H9 (cell line): ENCODE measurements at regions not wholly inside any gene's neighbourhood (a gene's known extent, or its start where the extent isn't known, plus 50 kb on each side); places are given as distances from the start of the nearest gene placed in this dataset.

ENCODE experiments used
- DNase-seq: peaks from one replicate; pipeline ENCODE4 v3.0.0-alpha.2; 2017
- H2AFZ ChIP-seq: one replicate; pipeline ENCODE4 v1.6.1; 2013; ENCODE audit warnings: mild to moderate bottlenecking, low read length, control low read depth, moderate library complexity
- H2AK5ac ChIP-seq: 2 replicates; pipeline ENCODE4 v1.6.1; 2013; ENCODE audit warnings: low read length, control low read depth, mixed read lengths; ENCODE audit not compliant: insufficient read length
- H2BK120ac ChIP-seq: one replicate; pipeline ENCODE4 v1.6.1; 2013; ENCODE audit warnings: low read depth, mild to moderate bottlenecking, low read length, control low read depth, inconsistent platforms; ENCODE audit not compliant: poor library complexity, severe bottlenecking
- H2BK12ac ChIP-seq: 2 replicates; pipeline ENCODE4 v1.6.1; 2013; ENCODE audit warnings: low read length, control low read depth, mixed read lengths, low read depth; ENCODE audit not compliant: insufficient read length
- H2BK15ac ChIP-seq: 2 replicates; pipeline ENCODE4 v1.6.1; 2013; ENCODE audit warnings: low read depth, low read length, control low read depth
- H2BK20ac ChIP-seq: one replicate; pipeline ENCODE4 v1.6.1; 2013; ENCODE audit warnings: low read depth, mild to moderate bottlenecking, low read length, control low read depth, inconsistent platforms; ENCODE audit not compliant: poor library complexity, severe bottlenecking
- H2BK5ac ChIP-seq: 2 replicates; pipeline ENCODE4 v1.6.1; 2013; ENCODE audit warnings: low read length, control low read depth, mixed read lengths; ENCODE audit not compliant: insufficient read length
- H3K14ac ChIP-seq: 2 replicates; pipeline ENCODE4 v1.6.1; 2013; ENCODE audit warnings: low read length, control low read depth; ENCODE audit not compliant: insufficient read depth
- H3K18ac ChIP-seq: 2 replicates; pipeline ENCODE4 v1.6.1; 2013; ENCODE audit warnings: low read depth, mild to moderate bottlenecking, mixed read lengths, low read length, control low read depth; ENCODE audit not compliant: insufficient read length
- H3K23ac ChIP-seq: 2 replicates; pipeline ENCODE4 v1.6.1; 2013; ENCODE audit warnings: low read length, control low read depth, mixed read lengths, low read depth; ENCODE audit not compliant: insufficient read length
- H3K23me2 ChIP-seq: 2 replicates; pipeline ENCODE4 v1.6.1; 2013; ENCODE audit warnings: low read depth, mild to moderate bottlenecking, mixed read lengths, low read length, control low read depth; ENCODE audit not compliant: insufficient read length, poor library complexity, severe bottlenecking
- H3K27ac ChIP-seq: 2 replicates; pipeline ENCODE4 v1.5.1; 2013; ENCODE audit warnings: low read length, control low read depth, mixed read lengths, low read depth; ENCODE audit not compliant: insufficient read length
- H3K27me3 ChIP-seq: 2 replicates; pipeline ENCODE4 v1.6.1; 2013; ENCODE audit warnings: low read length, control low read depth, inconsistent platforms; ENCODE audit not compliant: insufficient read depth
- H3K4ac ChIP-seq: 2 replicates; pipeline ENCODE4 v1.6.1; 2013; ENCODE audit warnings: low read depth, mild to moderate bottlenecking, control low read depth, inconsistent platforms, low read length, moderate library complexity
- H3K4me1 ChIP-seq: 2 replicates; pipeline ENCODE4 v1.6.1; 2013; ENCODE audit warnings: low read length, control low read depth, inconsistent platforms; ENCODE audit not compliant: insufficient read depth
- H3K4me2 ChIP-seq: 2 replicates; pipeline ENCODE4 v1.6.1; 2013; ENCODE audit warnings: low read length, control low read depth, mixed read lengths; ENCODE audit not compliant: insufficient read length, insufficient read depth
- H3K56ac ChIP-seq: 2 replicates; pipeline ENCODE4 v1.6.1; 2013; ENCODE audit warnings: low read depth, mild to moderate bottlenecking, mixed read lengths, low read length, control low read depth; ENCODE audit not compliant: insufficient read length
- H3K79me1 ChIP-seq: 2 replicates; pipeline ENCODE4 v1.6.1; 2013; ENCODE audit warnings: low read depth, mild to moderate bottlenecking, moderate library complexity, low read length, control low read depth, inconsistent platforms; ENCODE audit not compliant: insufficient read depth, poor library complexity, severe bottlenecking
- H3K79me2 ChIP-seq: 2 replicates; pipeline ENCODE4 v1.6.1; 2013; ENCODE audit warnings: low read length, control low read depth, inconsistent platforms; ENCODE audit not compliant: insufficient read depth
- H3K9ac ChIP-seq: 2 replicates; pipeline ENCODE4 v1.6.1; 2013; ENCODE audit warnings: low read length, control low read depth, mixed read lengths; ENCODE audit not compliant: insufficient read length; ENCODE audit errors: extremely low read depth
- H3K9me3 ChIP-seq: one replicate; pipeline ENCODE4 v1.6.1; 2013; ENCODE audit warnings: low read depth, low read length, inconsistent platforms; ENCODE audit not compliant: control insufficient read depth
- H3T11ph ChIP-seq: one replicate; pipeline ENCODE4 v1.6.1; 2013; ENCODE audit warnings: mild to moderate bottlenecking, low read length, control low read depth, inconsistent platforms
- H4K20me1 ChIP-seq: one replicate; pipeline ENCODE4 v1.6.1; 2013; ENCODE audit not compliant: control insufficient read depth, insufficient read length, insufficient read depth
- H4K5ac ChIP-seq: 2 replicates; pipeline ENCODE4 v1.6.1; 2013; ENCODE audit warnings: low read depth, mild to moderate bottlenecking, mixed read lengths, low read length, control low read depth; ENCODE audit not compliant: insufficient read length
- H4K8ac ChIP-seq: replicated peaks from 2 replicates; pipeline ENCODE4 v1.6.1; 2013; ENCODE audit warnings: low read length, control low read depth, mixed read lengths, low read depth; ENCODE audit not compliant: insufficient read length
- H4K91ac ChIP-seq: 2 replicates; pipeline ENCODE4 v1.6.1; 2013; ENCODE audit warnings: low read depth, mild to moderate bottlenecking, moderate library complexity, mixed read lengths, low read length, control low read depth; ENCODE audit not compliant: insufficient read length
- H3K27ac Mint-ChIP-seq, 3 experiments: 2 replicates in 2 of 3; 3 replicates in 1 of 3; pipeline ENCODE4 v1.8.0; 2020 to 2021; ENCODE audit warnings: mixed read lengths in 3 of 3, mild to moderate bottlenecking in 1 of 3, moderate library complexity in 1 of 3
- H3K27me3 Mint-ChIP-seq: 2 replicates; pipeline ENCODE4 v1.8.0; 2021; ENCODE audit warnings: low read depth, mild to moderate bottlenecking, moderate library complexity, mixed read lengths
- H3K36me3 Mint-ChIP-seq, 3 experiments: 2 replicates in 2 of 3; 3 replicates in 1 of 3; pipeline ENCODE4 v1.8.0; 2020 to 2021; ENCODE audit warnings: low read depth in 3 of 3, mixed read lengths in 3 of 3; ENCODE audit not compliant: insufficient read depth in 1 of 3
- H3K4me1 Mint-ChIP-seq, 2 experiments: 2 replicates each; pipeline ENCODE4 v1.8.0; 2020; ENCODE audit warnings: mixed read lengths in 2 of 2
- H3K4me3 Mint-ChIP-seq, 2 experiments: 2 replicates in 1 of 2; 3 replicates in 1 of 2; pipeline ENCODE4 v1.8.0; 2020 to 2021; ENCODE audit warnings: mild to moderate bottlenecking in 2 of 2, mixed read lengths in 2 of 2, moderate library complexity in 1 of 2
- H3K9me3 Mint-ChIP-seq, 2 experiments: 2 replicates in 1 of 2; 3 replicates in 1 of 2; pipeline ENCODE4 v1.8.0; 2020; ENCODE audit warnings: mild to moderate bottlenecking in 2 of 2, mixed read lengths in 2 of 2, moderate library complexity in 1 of 2
- CTCF ChIP-seq: fragments of 200-600 bp; sonication (generic); conservative IDR thresholded peaks from 3 replicates; pipeline ENCODE4 v1.8.0; 2021; ENCODE audit warnings: antibody characterized with exemption, mild to moderate bottlenecking
- WGBS: extraction: QIAGEN DNeasy Blood & Tissue Kit; methylation state at CpG from one replicate; pipeline ENCODE4 v1.1.7; 2013; ENCODE audit warnings: missing lambda C conversion rate, low lambda C conversion rate, mixed read lengths; ENCODE audit not compliant: insufficient read length; ENCODE audit errors: extremely low coverage; 5-methylcytosine and 5-hydroxymethylcytosine counted together

- Histone ChIP-seq H3K9ac (no peak overlapping the region), H3K27me3 (no peaks in the 10 kb centered on the region), H2BK5ac (no peak overlapping the region), H4K8ac (no peak overlapping the region), H3K79me2 (no peaks in the 10 kb centered on the region), H3K4me2 (no peak overlapping the region), H3K23me2 (no peaks in the 10 kb centered on the region), H3K23ac (no peak overlapping the region), H2BK12ac (no peak overlapping the region), H2AK5ac (no peak overlapping the region), H2BK15ac (no peak overlapping the region), H3K4me1 (peaks cover 4% of the 10 kb centered on the region; the same call in 1 of the 2 replicates), H3T11ph (no peak overlapping the region), H3K56ac (no peak overlapping the region), H3K18ac (no peak overlapping the region), H2AFZ (no peak overlapping the region), H3K79me1 (no peaks in the 10 kb centered on the region), H4K5ac (no peak overlapping the region), H2BK120ac (no peak overlapping the region), H3K4ac (no peak overlapping the region), H3K27ac (no peak overlapping the region), H2BK20ac (no peak overlapping the region), H3K9me3 (no peaks in the 10 kb centered on the region), H3K14ac (no peak overlapping the region), H4K20me1 (no peaks in the 10 kb centered on the region), H4K91ac (no peak overlapping the region)
- H3K4me1 Mint-ChIP-seq: peaks cover 30 to 42% of the 10 kb centered on the region in 2 experiments
- no peak overlapping the region for H3K4me3 Mint-ChIP-seq
- no peak for DNase-seq
- no peak overlapping the region; a peak in 1 of 7 replicates for H3K27ac Mint-ChIP-seq
- TF ChIP-seq CTCF: no peak
- H3K9me3 Mint-ChIP-seq: peaks cover 0 to 3% of the 10 kb centered on the region in 2 experiments; a peak in 1 of 5 replicates
- H3K36me3 Mint-ChIP-seq: peaks cover 0 to 7% (median 2%) of the 10 kb centered on the region in 3 experiments; a peak in 2 of 7 replicates
- no CpG with 5 or more reads among the region's 21 CpGs for WGBS
- peaks cover 1% of the 10 kb centered on the region for H3K27me3 Mint-ChIP-seq
Observed at GRCh38 chr1:4177425-4178150, 277.5 kb upstream of the C1orf174 start.
